ENCODE measurements at regions not wholly inside any gene's neighbourhood (a gene's known extent, or its start where the extent isn't known, plus 50 kb on each side); places are given as distances from the start of the nearest gene placed in this dataset.
"Not testable (repeated sequence)": the region's sequence is repeated elsewhere in the genome, so short reads cannot be mapped to it uniquely, and the experiment has no call there.

DNA sequence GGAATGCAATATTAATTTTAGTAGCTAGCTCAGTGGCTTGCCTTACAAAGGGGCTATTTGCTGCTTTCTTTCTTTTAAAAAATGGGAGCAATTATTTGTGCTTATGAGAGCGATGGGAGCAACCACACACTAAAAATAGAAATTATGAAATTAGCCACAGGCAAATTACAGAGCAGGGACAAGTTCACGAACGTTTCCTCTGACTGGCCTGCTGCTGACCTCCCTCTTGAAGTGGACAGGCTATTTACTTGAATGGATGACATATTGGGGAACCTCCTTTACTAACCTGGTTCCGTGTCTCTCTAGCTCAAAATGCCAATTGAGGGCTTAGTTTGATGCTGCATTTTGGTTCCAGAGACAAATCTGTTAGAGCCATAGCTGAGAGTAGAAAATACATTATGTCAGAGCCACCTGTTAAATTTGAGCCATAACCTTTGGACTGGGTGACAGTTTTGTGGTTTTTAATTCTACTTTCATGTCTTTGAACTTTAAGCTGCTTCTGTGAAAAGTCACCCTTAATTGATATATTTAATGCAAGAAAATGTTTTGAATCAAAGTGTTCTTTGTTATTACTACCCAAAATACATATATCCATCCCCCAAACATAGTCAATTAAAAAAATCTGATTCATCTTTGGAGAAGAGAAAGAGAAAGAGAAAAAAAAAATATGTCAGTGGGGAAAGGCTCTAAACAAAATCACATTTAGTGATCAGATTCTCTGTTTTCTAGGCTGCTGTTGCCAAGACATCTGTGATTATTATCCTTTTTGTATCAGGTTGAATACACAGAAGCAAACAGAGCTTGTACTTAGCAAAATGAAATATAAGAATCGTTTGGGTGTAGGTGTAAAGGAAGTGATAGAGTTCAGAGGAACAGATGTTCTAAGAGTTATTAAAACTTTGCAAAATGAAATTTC, 351.9 kb downstream of the ADGRL2 start:
- Histone ChIP-seq H3K4me3 (ENCODE audit: low read depth in 1 of 5, low read length in 5 of 5) (no peak overlapping the region), H3K27ac (ENCODE audit: low read depth, low read length) (no peak overlapping the region), H3K4me1 (ENCODE audit: control insufficient read depth in 5 of 5, insufficient read depth in 5 of 5, low read length in 5 of 5) (peaks cover 0 to 14% (median 0%) of the 10 kb centered on the region in 5 donors), H3K27me3 (ENCODE audit: control insufficient read depth in 5 of 5, insufficient read depth in 4 of 5, low read length in 5 of 5) (no peaks in the 10 kb centered on the region), H3K9me3 (ENCODE audit: control insufficient read depth in 5 of 5, low read length in 5 of 5) (no peaks in the 10 kb centered on the region), H3K36me3 (ENCODE audit: control insufficient read depth in 5 of 5, insufficient read depth in 5 of 5, low read length in 5 of 5) (no peaks in the 10 kb centered on the region), H3K9ac (ENCODE audit: low read length in 5 of 5) (no peak overlapping the region)

DNA sequence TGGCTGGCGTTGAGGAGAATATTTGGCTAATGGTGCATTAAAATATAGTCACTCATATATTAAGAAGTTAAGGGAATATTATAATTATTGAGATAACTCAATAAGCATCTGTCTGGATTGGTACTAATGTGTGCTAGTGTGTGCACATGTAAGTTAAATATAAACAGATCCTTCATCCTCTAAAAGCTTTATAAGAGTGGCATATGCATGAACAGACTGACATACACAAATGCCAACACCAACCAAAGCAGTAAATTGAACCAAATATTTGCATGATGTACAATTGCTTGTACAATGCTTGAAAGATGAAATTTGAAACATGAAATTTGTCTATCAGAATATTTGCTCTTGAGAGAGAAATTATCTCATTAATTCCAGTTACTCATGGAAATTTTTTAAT, 344.9 kb downstream of the ADGRL2 start:
- Histone ChIP-seq H3K9me3 (ENCODE audit: control insufficient read depth in 5 of 5, low read length in 5 of 5) (no peaks in the 10 kb centered on the region), H3K9ac (ENCODE audit: low read length in 5 of 5) (no peak overlapping the region), H3K27me3 (ENCODE audit: control insufficient read depth in 5 of 5, insufficient read depth in 4 of 5, low read length in 5 of 5) (no peaks in the 10 kb centered on the region)

GRCh38 chr1:82143108-82143833, 342.5 kb downstream of the ADGRL2 start:
- no peak overlapping the region for H3K4me3 ChIP-seq (ENCODE audit: low read depth in 1 of 5, low read length in 5 of 5)
- H3K4me1 ChIP-seq (ENCODE audit: control insufficient read depth in 5 of 5, insufficient read depth in 5 of 5, low read length in 5 of 5) = no peaks in the 10 kb centered on the region
- no peaks in the 10 kb centered on the region for H3K36me3 ChIP-seq (ENCODE audit: control insufficient read depth in 5 of 5, insufficient read depth in 5 of 5, low read length in 5 of 5)
- no peaks in the 10 kb centered on the region for H3K9me3 ChIP-seq (ENCODE audit: control insufficient read depth in 5 of 5, low read length in 5 of 5)
- no peaks in the 10 kb centered on the region for H3K27me3 ChIP-seq (ENCODE audit: control insufficient read depth in 5 of 5, insufficient read depth in 4 of 5, low read length in 5 of 5)
- no peak overlapping the region for H3K9ac ChIP-seq (ENCODE audit: low read length in 5 of 5)
- no peak overlapping the region for H3K27ac ChIP-seq (ENCODE audit: low read depth, low read length)

More for the DNA sequence above, 344.9 kb downstream of the ADGRL2 start:
- Histone ChIP-seq H3K4me3 (ENCODE audit: low read depth in 1 of 5, low read length in 5 of 5) (no peak overlapping the region), H3K4me1 (ENCODE audit: control insufficient read depth in 5 of 5, insufficient read depth in 5 of 5, low read length in 5 of 5) (no peaks in the 10 kb centered on the region), H3K36me3 (ENCODE audit: control insufficient read depth in 5 of 5, insufficient read depth in 5 of 5, low read length in 5 of 5) (no peaks in the 10 kb centered on the region), H3K27ac (ENCODE audit: low read depth, low read length) (no peak overlapping the region)

- no peak overlapping the region for H3K4me3 ChIP-seq (ENCODE audit: low read depth in 1 of 5, low read length in 5 of 5)
- no peak overlapping the region for H3K27ac ChIP-seq (ENCODE audit: low read depth, low read length)
- H3K36me3 ChIP-seq (ENCODE audit: control insufficient read depth in 5 of 5, insufficient read depth in 5 of 5, low read length in 5 of 5) = no peaks in the 10 kb centered on the region
- no peaks in the 10 kb centered on the region for H3K27me3 ChIP-seq (ENCODE audit: control insufficient read depth in 5 of 5, insufficient read depth in 4 of 5, low read length in 5 of 5)
- no peak overlapping the region for H3K9ac ChIP-seq (ENCODE audit: low read length in 5 of 5)
- no peaks in the 10 kb centered on the region for H3K4me1 ChIP-seq (ENCODE audit: control insufficient read depth in 5 of 5, insufficient read depth in 5 of 5, low read length in 5 of 5)
- H3K9me3 ChIP-seq (ENCODE audit: control insufficient read depth in 5 of 5, low read length in 5 of 5) = no peaks in the 10 kb centered on the region
Observed at GRCh38 chr1:82141390-82141789, 340.7 kb downstream of the ADGRL2 start.

GRCh38 chr1:82139751-82140468, 339.2 kb downstream of the ADGRL2 start:
- Histone ChIP-seq H3K36me3 (ENCODE audit: control insufficient read depth in 5 of 5, insufficient read depth in 5 of 5, low read length in 5 of 5) (no peaks in the 10 kb centered on the region), H3K9me3 (ENCODE audit: control insufficient read depth in 5 of 5, low read length in 5 of 5) (no peaks in the 10 kb centered on the region), H3K4me3 (ENCODE audit: low read depth in 1 of 5, low read length in 5 of 5) (no peak overlapping the region), H3K27me3 (ENCODE audit: control insufficient read depth in 5 of 5, insufficient read depth in 4 of 5, low read length in 5 of 5) (no peaks in the 10 kb centered on the region), H3K9ac (ENCODE audit: low read length in 5 of 5) (no peak overlapping the region), H3K27ac (ENCODE audit: low read depth, low read length) (no peak overlapping the region), H3K4me1 (ENCODE audit: control insufficient read depth in 5 of 5, insufficient read depth in 5 of 5, low read length in 5 of 5) (no peaks in the 10 kb centered on the region)

DNA sequence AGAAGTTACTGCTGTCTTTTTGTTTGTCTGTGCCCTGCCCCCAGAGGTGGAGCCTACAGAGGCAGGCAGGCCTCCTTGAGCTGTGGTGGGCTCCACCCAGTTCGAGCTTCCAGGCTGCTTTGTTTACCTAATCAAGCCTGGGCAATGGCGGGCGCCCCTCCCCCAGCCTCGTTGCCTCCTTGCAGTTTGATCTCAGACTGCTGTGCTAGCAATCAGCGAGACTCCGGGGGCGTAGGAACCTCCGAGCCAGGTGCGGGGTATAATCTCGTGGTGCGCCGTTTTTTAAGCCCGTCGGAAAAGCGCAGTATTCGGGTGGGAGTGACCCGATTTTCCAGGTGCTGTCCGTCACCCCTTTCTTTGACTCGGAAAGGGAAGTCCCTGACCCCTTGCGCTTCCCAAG, 335.6 kb downstream of the ADGRL2 start:
- not testable (repeated sequence) for H3K27ac ChIP-seq (ENCODE audit: low read depth, low read length); H3K4me3 ChIP-seq (ENCODE audit: low read depth in 1 of 5, low read length in 5 of 5); H3K36me3 ChIP-seq (ENCODE audit: control insufficient read depth in 5 of 5, insufficient read depth in 5 of 5, low read length in 5 of 5); H3K27me3 ChIP-seq (ENCODE audit: control insufficient read depth in 5 of 5, insufficient read depth in 4 of 5, low read length in 5 of 5); H3K9me3 ChIP-seq (ENCODE audit: control insufficient read depth in 5 of 5, low read length in 5 of 5); H3K4me1 ChIP-seq (ENCODE audit: control insufficient read depth in 5 of 5, insufficient read depth in 5 of 5, low read length in 5 of 5); H3K9ac ChIP-seq (ENCODE audit: low read length in 5 of 5)

- Histone ChIP-seq H3K9me3 (ENCODE audit: control insufficient read depth in 5 of 5, low read length in 5 of 5) (no peaks in the 10 kb centered on the region), H3K27ac (ENCODE audit: low read depth, low read length) (no peak overlapping the region), H3K4me3 (ENCODE audit: low read depth in 1 of 5, low read length in 5 of 5) (no peak overlapping the region), H3K27me3 (ENCODE audit: control insufficient read depth in 5 of 5, insufficient read depth in 4 of 5, low read length in 5 of 5) (no peaks in the 10 kb centered on the region), H3K4me1 (ENCODE audit: control insufficient read depth in 5 of 5, insufficient read depth in 5 of 5, low read length in 5 of 5) (no peaks in the 10 kb centered on the region), H3K9ac (ENCODE audit: low read length in 5 of 5) (no peak overlapping the region), H3K36me3 (ENCODE audit: control insufficient read depth in 5 of 5, insufficient read depth in 5 of 5, low read length in 5 of 5) (no peaks in the 10 kb centered on the region)
Observed at GRCh38 chr1:82125866-82126265, 325.1 kb downstream of the ADGRL2 start.

DNA sequence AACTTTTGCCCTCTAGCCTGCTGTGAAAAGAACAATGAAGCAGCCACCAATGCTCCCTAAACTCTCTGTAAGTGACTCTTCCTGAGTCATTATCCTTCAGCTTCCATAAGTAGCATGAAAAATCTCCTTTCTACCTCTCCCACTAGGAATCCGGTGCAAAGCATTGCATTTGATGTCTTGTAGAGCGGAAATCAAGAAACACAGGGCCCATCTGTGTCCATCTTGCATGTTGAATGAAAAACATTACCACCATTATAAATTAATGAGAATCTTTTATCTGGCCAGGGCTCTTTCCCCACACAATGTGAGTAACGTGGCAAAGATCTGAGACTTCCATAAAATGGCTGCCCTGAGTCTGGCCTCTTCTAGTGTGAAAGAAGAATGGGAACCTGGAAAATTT, 324.4 kb downstream of the ADGRL2 start:
- H3K27ac ChIP-seq (ENCODE audit: low read depth, low read length) = no peak overlapping the region
- no peaks in the 10 kb centered on the region for H3K36me3 ChIP-seq (ENCODE audit: control insufficient read depth in 5 of 5, insufficient read depth in 5 of 5, low read length in 5 of 5)
- no peaks in the 10 kb centered on the region for H3K4me1 ChIP-seq (ENCODE audit: control insufficient read depth in 5 of 5, insufficient read depth in 5 of 5, low read length in 5 of 5)
- no peaks in the 10 kb centered on the region for H3K27me3 ChIP-seq (ENCODE audit: control insufficient read depth in 5 of 5, insufficient read depth in 4 of 5, low read length in 5 of 5)
- no peaks in the 10 kb centered on the region for H3K9me3 ChIP-seq (ENCODE audit: control insufficient read depth in 5 of 5, low read length in 5 of 5)
- no peak overlapping the region for H3K4me3 ChIP-seq (ENCODE audit: low read depth in 1 of 5, low read length in 5 of 5)
- H3K9ac ChIP-seq (ENCODE audit: low read length in 5 of 5) = no peak overlapping the region

DNA sequence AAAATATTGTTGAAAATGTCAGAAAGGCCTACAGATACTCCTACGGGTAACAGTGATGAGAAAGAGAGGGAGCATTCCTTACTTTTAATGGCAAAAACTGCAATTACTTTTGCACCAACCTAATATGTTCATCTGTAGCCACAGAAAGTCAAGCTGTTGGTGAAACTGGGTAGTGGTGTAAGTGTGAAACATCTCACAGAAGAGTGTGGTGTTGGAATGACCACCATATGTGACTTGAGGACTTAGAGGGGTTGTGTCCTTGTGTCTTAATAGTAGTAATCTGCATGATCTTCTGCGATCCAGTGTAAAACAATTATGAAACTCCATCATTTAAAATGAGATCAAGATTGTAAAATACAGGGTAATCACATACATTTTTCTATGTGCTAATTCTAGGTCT, 320.7 kb downstream of the ADGRL2 start:
- no peak overlapping the region for H3K9ac ChIP-seq (ENCODE audit: low read length in 5 of 5)
- no peaks in the 10 kb centered on the region for H3K36me3 ChIP-seq (ENCODE audit: control insufficient read depth in 5 of 5, insufficient read depth in 5 of 5, low read length in 5 of 5)
- H3K27me3 ChIP-seq (ENCODE audit: control insufficient read depth in 5 of 5, insufficient read depth in 4 of 5, low read length in 5 of 5) = no peaks in the 10 kb centered on the region
- no peak overlapping the region for H3K4me3 ChIP-seq (ENCODE audit: low read depth in 1 of 5, low read length in 5 of 5)
- H3K4me1 ChIP-seq (ENCODE audit: control insufficient read depth in 5 of 5, insufficient read depth in 5 of 5, low read length in 5 of 5) = no peaks in the 10 kb centered on the region
- no peaks in the 10 kb centered on the region for H3K9me3 ChIP-seq (ENCODE audit: control insufficient read depth in 5 of 5, low read length in 5 of 5)
- H3K27ac ChIP-seq (ENCODE audit: low read depth, low read length) = no peak overlapping the region

- Histone ChIP-seq H3K4me3 (ENCODE audit: low read depth in 1 of 5, low read length in 5 of 5) (no peak overlapping the region), H3K9me3 (ENCODE audit: control insufficient read depth in 5 of 5, low read length in 5 of 5) (no peaks in the 10 kb centered on the region)
Observed at GRCh38 chr1:82116105-82116504, 315.4 kb downstream of the ADGRL2 start.

More at GRCh38 chr1:82116105-82116504, 315.4 kb downstream of the ADGRL2 start:
- Histone ChIP-seq H3K27me3 (ENCODE audit: control insufficient read depth in 5 of 5, insufficient read depth in 4 of 5, low read length in 5 of 5) (no peaks in the 10 kb centered on the region), H3K27ac (ENCODE audit: low read depth, low read length) (no peak overlapping the region), H3K36me3 (ENCODE audit: control insufficient read depth in 5 of 5, insufficient read depth in 5 of 5, low read length in 5 of 5) (no peaks in the 10 kb centered on the region), H3K4me1 (ENCODE audit: control insufficient read depth in 5 of 5, insufficient read depth in 5 of 5, low read length in 5 of 5) (no peaks in the 10 kb centered on the region), H3K9ac (ENCODE audit: low read length in 5 of 5) (no peak overlapping the region)

Measured in subcutaneous abdominal adipose tissue (tissue), 5 donors.